ENCODE measurements at regions not wholly inside any gene's neighbourhood (a gene's known extent, or its start where the extent isn't known, plus 50 kb on each side); places are given as distances from the start of the nearest gene placed in this dataset.

DNA sequence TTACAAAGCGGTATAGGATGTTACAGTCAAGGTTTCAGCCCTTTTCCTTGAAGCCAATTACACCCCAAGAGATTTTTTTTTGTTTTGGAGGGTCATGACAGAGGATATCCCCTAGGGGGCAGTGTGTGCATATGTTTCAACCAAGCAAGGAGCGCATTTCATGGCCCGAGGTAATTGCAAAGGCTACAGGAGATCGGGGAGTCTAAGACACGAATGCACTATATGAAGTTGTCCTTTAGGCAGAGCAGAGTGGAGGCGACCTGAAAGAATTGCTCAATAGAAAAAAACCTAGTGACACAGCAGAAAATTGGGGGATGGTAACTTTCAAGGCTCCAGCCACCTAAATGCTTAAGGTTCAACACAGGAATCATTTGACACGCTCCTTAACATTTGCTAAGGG is 219.8 kb upstream of the PARD3B start:
- H3K27ac Mint-ChIP-seq = peak overlapping the region in 1 of 10 donors; percentile 54
- POLR2A ChIA-PET = no interaction called here
- peaks cover 3 to 34% (median 8%) of the 10 kb centered on the region in 5 donors for H3K27me3 Mint-ChIP-seq
- DNase-seq (peak; percentile 17 to 76 (median 58)), ATAC-seq (peak; percentile 68 to 73)
- peaks cover 0 to 5% (median 2%) of the 10 kb centered on the region in 4 donors for H3K4me1 Mint-ChIP-seq
- H3K36me3 Mint-ChIP-seq = no peaks in the 10 kb centered on the region
- no peaks in the 10 kb centered on the region for H3K9me3 Mint-ChIP-seq
- H3K4me3 Mint-ChIP-seq = no peak overlapping the region

DNA sequence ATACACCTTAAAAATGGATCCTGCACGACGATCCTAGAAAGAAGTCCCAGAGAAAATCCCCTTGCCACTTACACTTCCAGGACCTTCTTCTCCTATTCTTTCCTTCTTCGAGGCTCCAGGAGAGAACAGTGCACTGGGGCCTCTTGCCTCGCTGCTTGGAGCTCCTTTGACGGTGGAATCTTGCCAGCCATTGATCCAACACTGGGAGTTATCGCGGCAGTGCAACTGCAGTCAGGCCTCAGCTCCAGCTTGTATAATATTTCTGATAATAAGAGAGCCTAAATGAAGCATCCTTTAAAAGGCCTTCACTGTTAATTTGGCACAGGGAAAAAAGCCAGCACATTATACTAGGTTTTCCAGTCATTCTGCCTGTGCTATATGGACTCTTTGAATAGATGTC is 216.9 kb upstream of the PARD3B start:
- Mint-ChIP-seq H3K27ac (no peak overlapping the region), H3K9me3 (no peaks in the 10 kb centered on the region)
- POLR2A ChIA-PET = no interaction called here

DNA sequence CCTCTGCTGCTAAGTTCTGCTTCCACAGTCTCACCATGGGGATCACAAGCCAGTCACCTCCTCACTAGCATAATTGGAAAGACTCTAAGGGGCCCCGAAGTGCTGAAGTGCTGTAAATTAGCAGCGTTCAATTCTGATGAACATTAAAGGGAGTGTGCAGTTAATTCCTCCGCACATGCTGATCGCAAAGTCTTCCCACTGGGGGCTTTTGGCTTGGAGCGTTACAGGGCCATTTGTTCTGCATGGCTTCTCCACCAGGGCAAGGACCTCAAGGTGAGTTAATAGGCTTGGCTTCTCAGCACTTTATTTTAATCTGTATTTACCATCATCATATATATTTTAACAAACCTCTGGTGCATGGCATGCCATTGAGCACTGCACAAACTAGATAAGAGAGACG is 216.3 kb upstream of the PARD3B start:
- H3K27me3 Mint-ChIP-seq = peaks cover 3 to 18% (median 9%) of the 10 kb centered on the region in 5 donors
- no peaks in the 10 kb centered on the region for H3K9me3 Mint-ChIP-seq
- ATAC-seq = no peak
- POLR2A ChIA-PET = no interaction called here
- no peak overlapping the region for H3K4me3 Mint-ChIP-seq
- DNase-seq = no peak
- H3K36me3 Mint-ChIP-seq = no peaks in the 10 kb centered on the region
- peaks cover 0 to 5% (median 2%) of the 10 kb centered on the region in 4 donors for H3K4me1 Mint-ChIP-seq
- no peak overlapping the region for H3K27ac Mint-ChIP-seq

More for the DNA sequence above, 216.9 kb upstream of the PARD3B start:
- DNase-seq = no peak
- Mint-ChIP-seq H3K4me3 (no peak overlapping the region), H3K4me1 (peaks cover 0 to 5% (median 2%) of the 10 kb centered on the region in 4 donors), H3K36me3 (no peaks in the 10 kb centered on the region), H3K27me3 (peaks cover 3 to 24% (median 10%) of the 10 kb centered on the region in 5 donors)
- ATAC-seq = no peak

DNA sequence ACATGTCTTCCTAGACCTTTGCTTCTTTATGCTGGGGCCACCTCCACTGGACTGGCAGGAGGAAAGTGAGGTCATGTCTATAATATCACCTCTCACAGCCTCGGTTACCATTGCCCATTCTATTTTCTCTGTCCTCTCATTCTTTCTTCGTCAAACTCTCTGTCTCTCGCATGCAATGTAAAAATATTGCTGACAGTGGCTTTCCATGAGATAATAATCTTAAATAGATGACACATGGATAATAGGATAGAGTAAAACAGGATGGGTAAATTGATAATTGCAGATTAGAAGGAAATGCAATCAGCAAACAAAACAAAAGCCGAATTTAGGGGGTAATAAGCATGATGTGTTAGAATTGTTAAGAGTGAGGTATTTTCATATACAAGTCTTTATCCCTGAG is 215.7 kb upstream of the PARD3B start:
- no peak for ATAC-seq
- H3K36me3 Mint-ChIP-seq = no peaks in the 10 kb centered on the region
- no peak for DNase-seq
- POLR2A ChIA-PET = no interaction called here
- no peaks in the 10 kb centered on the region for H3K9me3 Mint-ChIP-seq
- no peak overlapping the region for H3K27ac Mint-ChIP-seq
- peaks cover 0 to 5% (median 2%) of the 10 kb centered on the region in 4 donors for H3K4me1 Mint-ChIP-seq
- H3K4me3 Mint-ChIP-seq = no peak overlapping the region
- H3K27me3 Mint-ChIP-seq = peaks cover 3 to 13% (median 9%) of the 10 kb centered on the region in 5 donors

DNA sequence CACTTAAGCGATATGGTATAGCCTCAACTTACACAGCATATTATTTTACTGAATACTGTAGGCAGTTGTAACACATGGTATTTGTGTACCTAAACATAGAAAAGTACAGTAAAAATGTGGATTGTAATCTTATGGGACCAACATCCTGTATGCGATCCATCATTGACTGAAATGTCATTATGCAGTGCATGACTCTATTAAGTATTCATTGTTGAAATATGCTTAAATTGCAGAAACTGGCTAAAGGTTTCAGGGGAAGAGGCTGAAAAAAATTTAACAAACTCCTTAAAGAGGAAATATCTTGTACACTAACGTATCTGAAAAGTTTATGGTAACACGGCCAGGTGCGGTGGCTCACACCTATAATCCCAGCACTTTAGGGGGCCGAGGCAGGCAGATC is 214.1 kb upstream of the PARD3B start:
- no peak overlapping the region for H3K27ac Mint-ChIP-seq
- no peaks in the 10 kb centered on the region for H3K4me1 Mint-ChIP-seq
- no peak for DNase-seq
- peaks cover 3 to 23% (median 8%) of the 10 kb centered on the region in 5 donors for H3K27me3 Mint-ChIP-seq
- POLR2A ChIA-PET = no interaction called here
- ATAC-seq = no peak
- H3K36me3 Mint-ChIP-seq = no peaks in the 10 kb centered on the region
- no peaks in the 10 kb centered on the region for H3K9me3 Mint-ChIP-seq
- H3K4me3 Mint-ChIP-seq = no peak overlapping the region

DNA sequence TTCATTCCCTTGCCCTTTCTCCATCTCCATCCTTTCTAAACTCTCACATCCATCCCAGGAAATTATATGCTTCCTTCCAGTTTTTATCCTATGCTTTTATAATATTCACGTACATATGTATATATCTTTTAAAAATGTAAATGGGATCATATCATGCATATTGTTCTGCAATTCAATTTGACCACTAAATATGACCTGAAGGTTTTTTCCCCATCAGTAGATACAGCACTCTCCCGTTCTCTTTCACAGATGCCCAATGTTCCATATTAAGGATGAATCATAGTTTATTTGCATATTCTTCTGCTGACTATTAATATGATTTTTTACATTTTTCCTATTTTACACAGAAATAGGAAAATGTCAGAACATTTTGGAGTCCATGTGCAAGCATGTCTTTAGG is 213.3 kb upstream of the PARD3B start:
- Mint-ChIP-seq H3K4me3 (no peak overlapping the region), H3K4me1 (no peaks in the 10 kb centered on the region), H3K9me3 (no peaks in the 10 kb centered on the region), H3K36me3 (no peaks in the 10 kb centered on the region), H3K27me3 (peaks cover 3 to 28% (median 12%) of the 10 kb centered on the region in 5 donors), H3K27ac (no peak overlapping the region)
- no peak for ATAC-seq
- DNase-seq = no peak
- POLR2A ChIA-PET = no interaction called here

DNA sequence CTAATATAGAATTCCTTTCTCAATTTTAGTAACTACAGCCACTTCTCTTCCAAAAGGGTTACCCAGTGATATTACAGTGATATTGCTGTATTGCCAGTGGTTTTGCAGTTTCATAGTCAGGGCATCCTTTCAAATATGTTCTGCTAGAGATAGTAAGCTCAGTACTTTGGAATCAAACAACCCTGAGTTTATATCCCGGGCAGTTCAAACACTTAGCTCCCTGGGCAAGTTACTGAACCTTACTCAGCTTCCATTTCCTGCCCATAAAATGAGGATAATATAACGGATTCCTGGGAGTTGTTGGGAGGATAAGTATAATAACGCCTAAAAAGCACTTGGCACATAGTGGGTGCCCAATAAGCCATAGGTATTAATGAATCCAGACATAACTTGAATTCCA is 212.6 kb upstream of the PARD3B start:
- Mint-ChIP-seq H3K27me3 (peaks cover 5 to 36% (median 15%) of the 10 kb centered on the region in 5 donors), H3K4me1 (no peaks in the 10 kb centered on the region), H3K27ac (no peak overlapping the region), H3K9me3 (no peaks in the 10 kb centered on the region), H3K4me3 (no peak overlapping the region), H3K36me3 (no peaks in the 10 kb centered on the region)
- no peak for ATAC-seq
- DNase-seq = no peak
- POLR2A ChIA-PET = no interaction called here

DNA sequence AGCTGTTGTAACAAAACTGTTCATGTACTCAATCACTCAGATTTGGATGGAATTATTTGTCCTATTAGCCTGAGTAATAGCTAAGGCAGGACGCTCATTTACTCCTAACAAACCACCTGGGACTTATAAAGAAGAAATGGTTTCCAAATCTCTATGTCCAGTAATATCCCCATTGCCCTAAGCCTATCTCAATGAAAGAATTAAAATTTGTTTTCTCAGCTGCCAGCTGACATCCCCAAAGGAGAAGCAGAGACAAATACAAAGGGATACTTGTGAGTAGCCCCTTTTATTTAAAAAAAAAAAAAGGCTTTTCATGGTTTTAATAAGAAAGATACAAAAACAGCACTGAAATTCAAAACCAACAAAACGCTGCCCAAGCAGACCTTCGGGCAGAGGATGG is 211.4 kb upstream of the PARD3B start:
- Mint-ChIP-seq H3K27ac (no peak overlapping the region), H3K9me3 (no peaks in the 10 kb centered on the region), H3K36me3 (no peaks in the 10 kb centered on the region), H3K27me3 (peaks cover 13 to 47% (median 23%) of the 10 kb centered on the region in 5 donors), H3K4me3 (no peak overlapping the region), H3K4me1 (no peaks in the 10 kb centered on the region)
- POLR2A ChIA-PET = no interaction called here
- DNase-seq (no peak), ATAC-seq (no peak)

DNA sequence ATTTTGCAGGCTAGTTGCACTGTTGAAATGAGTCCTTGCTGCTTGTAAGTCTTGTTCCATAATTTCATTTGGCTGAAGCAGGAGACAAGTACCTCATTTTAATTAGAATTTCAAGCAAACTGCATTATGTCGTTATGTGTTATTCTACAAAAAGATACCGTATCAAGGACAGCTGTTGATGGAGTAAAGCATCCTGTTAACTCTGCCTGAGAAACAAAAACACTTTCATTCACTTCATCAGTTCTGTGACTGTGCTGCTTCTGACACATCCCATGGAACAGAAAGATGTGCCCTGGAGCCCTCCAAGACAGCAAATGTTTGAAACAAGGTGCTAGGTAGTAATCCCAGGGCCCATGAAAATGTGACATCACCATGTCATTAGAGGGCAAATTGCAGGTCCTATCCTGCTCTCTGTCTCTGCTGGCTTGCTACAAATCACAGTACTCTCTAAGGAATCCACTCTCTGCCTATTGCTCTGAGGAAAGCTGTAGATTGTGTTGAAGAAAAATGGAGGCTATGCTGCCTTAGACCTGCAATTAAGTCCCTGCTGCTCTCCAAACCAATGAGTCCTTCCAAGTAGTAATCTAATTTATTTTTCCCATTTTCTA is 209.7 kb upstream of the PARD3B start:
- POLR2A ChIA-PET = no interaction called here
- Mint-ChIP-seq H3K9me3 (no peaks in the 10 kb centered on the region), H3K4me1 (no peaks in the 10 kb centered on the region), H3K36me3 (no peaks in the 10 kb centered on the region), H3K4me3 (no peak overlapping the region), H3K27me3 (peaks cover 19 to 50% (median 27%) of the 10 kb centered on the region in 5 donors), H3K27ac (no peak overlapping the region)
- DNase-seq (no peak), ATAC-seq (no peak)

DNA sequence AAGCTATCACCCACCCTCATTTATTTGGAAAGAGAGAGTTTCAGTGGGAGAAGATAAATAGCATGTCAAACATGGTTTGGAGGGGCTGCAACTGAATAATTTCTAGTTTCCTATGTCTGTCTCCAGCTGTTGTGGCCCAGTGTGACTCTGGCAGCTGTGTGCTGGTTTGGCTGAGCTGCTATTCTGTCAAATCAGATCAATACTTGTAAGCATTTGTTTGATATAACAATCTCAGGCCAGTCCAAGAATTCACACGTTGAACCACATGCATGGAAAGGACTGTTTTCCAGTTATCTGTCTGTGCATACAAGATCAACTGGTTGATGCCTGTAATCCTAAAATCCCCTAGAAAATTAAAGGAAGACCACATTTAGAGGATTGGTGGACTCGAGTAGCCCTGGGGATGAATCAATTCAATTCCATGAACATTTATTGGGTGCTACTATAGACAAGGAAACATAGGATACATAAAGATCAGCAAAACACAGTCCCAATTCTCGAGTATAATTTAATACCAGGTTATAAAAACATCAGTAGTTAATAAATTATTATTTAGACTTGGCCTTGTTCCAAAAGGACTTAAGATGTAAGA is 209.0 kb upstream of the PARD3B start:
- H3K27me3 Mint-ChIP-seq = peaks cover 22 to 50% (median 31%) of the 10 kb centered on the region in 5 donors
- POLR2A ChIA-PET = no interaction called here
- no peak for DNase-seq
- no peak overlapping the region for H3K27ac Mint-ChIP-seq
- H3K4me1 Mint-ChIP-seq = no peaks in the 10 kb centered on the region
- no peak for ATAC-seq
- no peaks in the 10 kb centered on the region for H3K36me3 Mint-ChIP-seq
- H3K9me3 Mint-ChIP-seq = no peaks in the 10 kb centered on the region
- no peak overlapping the region for H3K4me3 Mint-ChIP-seq

DNA sequence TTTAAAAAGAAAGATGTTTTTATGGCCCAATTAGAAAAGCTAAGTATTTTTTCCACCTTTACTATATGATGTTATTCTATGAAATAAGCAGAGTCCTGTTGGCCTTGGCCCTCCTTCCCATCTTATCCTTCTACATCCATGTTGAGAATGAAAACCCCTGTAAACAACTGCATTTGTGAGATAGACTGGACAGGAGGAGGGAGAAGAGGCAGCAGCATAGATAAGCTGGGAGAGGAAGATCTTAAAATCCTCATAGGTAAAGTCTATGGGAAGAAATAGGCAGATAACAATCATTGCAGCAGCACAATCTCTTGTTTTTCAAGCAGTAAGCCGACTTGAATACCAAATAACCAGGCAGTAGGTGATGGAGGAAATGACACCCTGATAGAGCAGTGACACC is 207.6 kb upstream of the PARD3B start:
- H3K27ac Mint-ChIP-seq = peak overlapping the region in 1 of 10 donors; percentile 5
- H3K4me1 Mint-ChIP-seq = no peaks in the 10 kb centered on the region
- DNase-seq (no peak), ATAC-seq (no peak)
- H3K9me3 Mint-ChIP-seq = no peaks in the 10 kb centered on the region
- no peak overlapping the region for H3K4me3 Mint-ChIP-seq
- H3K36me3 Mint-ChIP-seq = no peaks in the 10 kb centered on the region
- peaks cover 22 to 44% (median 30%) of the 10 kb centered on the region in 5 donors for H3K27me3 Mint-ChIP-seq
- POLR2A ChIA-PET = no interaction called here

DNA sequence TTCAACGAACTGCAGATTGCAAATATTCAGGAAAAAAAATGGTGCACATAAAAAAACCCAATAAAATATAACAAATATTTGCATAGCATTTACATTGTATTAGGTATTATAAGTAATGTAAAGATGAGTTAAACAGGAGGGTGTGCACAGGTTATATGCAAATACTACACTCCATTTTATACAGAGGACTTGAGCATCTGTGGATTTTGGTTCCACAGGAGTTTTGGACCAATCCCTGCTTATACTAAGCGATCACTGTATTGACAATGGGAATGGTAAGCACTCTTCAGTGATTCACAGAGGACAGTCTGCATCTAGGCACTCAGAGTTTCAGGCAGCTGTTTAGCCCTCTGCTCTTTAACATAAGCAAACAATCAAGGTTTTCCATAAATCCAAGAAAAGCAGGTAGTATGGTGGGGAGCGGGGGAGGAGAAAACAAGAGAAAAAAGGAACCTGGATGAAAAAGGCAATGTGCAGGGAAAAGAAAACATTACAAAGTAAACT is 206.0 kb upstream of the PARD3B start:
- Mint-ChIP-seq H3K4me1 (no peaks in the 10 kb centered on the region), H3K4me3 (no peak overlapping the region), H3K36me3 (no peaks in the 10 kb centered on the region), H3K27me3 (peaks cover 20 to 40% (median 31%) of the 10 kb centered on the region in 5 donors), H3K9me3 (no peaks in the 10 kb centered on the region), H3K27ac (peak overlapping the region in 1 of 10 donors; percentile 15)
- DNase-seq (no peak), ATAC-seq (no peak)
- POLR2A ChIA-PET = no interaction called here

DNA sequence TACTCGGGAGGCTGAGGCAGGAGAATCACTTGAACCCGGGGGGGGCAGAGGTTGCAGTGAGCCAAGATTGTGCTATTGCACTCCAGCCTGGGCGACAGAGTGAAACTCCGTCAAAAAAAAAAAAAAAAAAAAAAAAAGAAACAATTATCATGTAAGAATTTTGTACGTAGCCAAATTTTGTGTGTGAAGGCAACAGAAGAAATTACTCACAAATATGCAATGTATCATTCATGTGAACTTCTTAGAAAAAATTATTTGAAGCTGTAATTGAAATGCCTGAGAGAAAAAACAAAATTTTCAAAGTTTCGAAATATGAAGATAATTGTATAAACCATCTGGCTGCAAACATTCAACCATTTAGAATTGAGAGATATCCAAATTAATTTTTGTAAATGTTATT is 204.8 kb upstream of the PARD3B start:
- Mint-ChIP-seq H3K9me3 (no peaks in the 10 kb centered on the region), H3K27ac (no peak overlapping the region), H3K4me3 (no peak overlapping the region), H3K27me3 (peaks cover 18 to 36% (median 31%) of the 10 kb centered on the region in 5 donors), H3K36me3 (no peaks in the 10 kb centered on the region), H3K4me1 (no peaks in the 10 kb centered on the region)
- ATAC-seq = no peak
- no peak for DNase-seq
- POLR2A ChIA-PET = no interaction called here

DNA sequence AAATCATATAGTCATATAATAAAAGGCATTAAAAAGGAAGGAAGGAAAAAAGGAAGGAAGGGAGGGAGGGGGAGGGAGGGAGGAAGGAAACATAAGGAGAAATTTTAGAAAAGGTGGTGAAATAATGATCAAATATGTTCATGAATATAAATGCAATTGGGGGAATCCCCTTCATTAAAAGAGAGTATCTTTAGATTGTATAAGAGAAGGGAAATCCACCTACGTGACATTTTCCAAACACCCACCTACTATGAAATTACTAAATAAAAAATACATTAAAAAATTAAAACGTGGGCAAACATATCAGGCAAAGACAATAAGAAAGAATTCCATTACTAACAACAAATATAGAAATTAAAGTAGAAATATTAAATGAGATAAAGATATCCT is 203.4 kb upstream of the PARD3B start:
- no peak overlapping the region for H3K27ac Mint-ChIP-seq
- no peaks in the 10 kb centered on the region for H3K4me1 Mint-ChIP-seq
- peaks cover 13 to 27% (median 23%) of the 10 kb centered on the region in 5 donors for H3K27me3 Mint-ChIP-seq
- ATAC-seq = no peak
- no peaks in the 10 kb centered on the region for H3K9me3 Mint-ChIP-seq
- H3K4me3 Mint-ChIP-seq = no peak overlapping the region
- no peak for DNase-seq
- POLR2A ChIA-PET = no interaction called here
- H3K36me3 Mint-ChIP-seq = no peaks in the 10 kb centered on the region
